NCI-H345 (cell line): ENCODE measurements at regions not wholly inside any gene's neighbourhood (a gene's known extent, or its start where the extent isn't known, plus 50 kb on each side); places are given as distances from the start of the nearest gene placed in this dataset.

Experiments used
- DNase-seq: peaks from one replicate; lab custom pipeline; 2025; lab: John Stamatoyannopoulos, UW

GRCh38 chr17:77746393-77746792 is 212.1 kb upstream of the TNRC6C start:
- DNase-seq, result no peak

GRCh38 chr17:77746896-77747554 is 211.5 kb upstream of the TNRC6C start:
- DNase-seq, result no peak

GRCh38 chr17:77748436-77748835 is 210.1 kb upstream of the TNRC6C start:
- no peak for DNase-seq

GRCh38 chr17:77749321-77749751 is 209.2 kb upstream of the TNRC6C start:
- no peak for DNase-seq

- no peak for DNase-seq
Observed at GRCh38 chr17:77749989-77750388, 208.5 kb upstream of the TNRC6C start.

- DNase-seq, result no peak
Observed at GRCh38 chr17:77750427-77751043, 208.0 kb upstream of the TNRC6C start.

- DNase-seq, result no peak
Observed at GRCh38 chr17:77753246-77753645, 205.3 kb upstream of the TNRC6C start.

GRCh38 chr17:77753691-77754245 is 204.7 kb upstream of the TNRC6C start:
- DNase-seq, result no peak

GRCh38 chr17:77754956-77755355 is 203.5 kb upstream of the TNRC6C start:
- DNase-seq, result no peak

- no peak for DNase-seq
Observed at GRCh38 chr17:77755410-77755963, 203.0 kb upstream of the TNRC6C start.

- DNase-seq, result no peak
Observed at GRCh38 chr17:77756028-77756427, 202.5 kb upstream of the TNRC6C start.

- no peak for DNase-seq
Observed at GRCh38 chr17:77756846-77757560, 201.5 kb upstream of the TNRC6C start.

GRCh38 chr17:77757561-77757898 is 201.0 kb upstream of the TNRC6C start:
- DNase-seq, result no peak

- peak; percentile 65 for DNase-seq
Observed at GRCh38 chr17:77763023-77763422, 195.5 kb upstream of the TNRC6C start.

- no peak for DNase-seq
Observed at GRCh38 chr17:77763575-77763974, 194.9 kb upstream of the TNRC6C start.

GRCh38 chr17:77765292-77765691 is 193.2 kb upstream of the TNRC6C start:
- no peak for DNase-seq

GRCh38 chr17:77767148-77767547 is 191.4 kb upstream of the TNRC6C start:
- no peak for DNase-seq

- no peak for DNase-seq
Observed at GRCh38 chr17:77768248-77768852, 190.2 kb upstream of the TNRC6C start.

GRCh38 chr17:77769215-77769614 is 189.3 kb upstream of the TNRC6C start:
- peak; percentile 75 for DNase-seq

GRCh38 chr17:77769762-77770161 is 188.7 kb upstream of the TNRC6C start:
- DNase-seq, result no peak

GRCh38 chr17:77770331-77771105 is 188.0 kb upstream of the TNRC6C start:
- no peak for DNase-seq

GRCh38 chr17:77771145-77771544 is 187.4 kb upstream of the TNRC6C start:
- no peak for DNase-seq
